Endodermal cell (in vitro differentiated cells): ENCODE measurements at regions not wholly inside any gene's neighbourhood (a gene's known extent, or its start where the extent isn't known, plus 50 kb on each side); places are given as distances from the start of the nearest gene placed in this dataset.

Source experiments
- DNase-seq: peaks from one replicate; pipeline ENCODE4 v3.0.0-alpha.2; 2017
- H3K27ac ChIP-seq: 2 replicates; pipeline ENCODE4 v1.5.1; 2013; ENCODE audit warnings: mild to moderate bottlenecking, low read depth, low read length, moderate library complexity
- H3K27me3 ChIP-seq: 2 replicates; pipeline ENCODE4 v1.6.1; 2013; ENCODE audit warnings: mild to moderate bottlenecking, low read length, moderate library complexity; ENCODE audit not compliant: insufficient read depth, control insufficient read depth, poor library complexity, severe bottlenecking
- H3K36me3 ChIP-seq: 2 replicates; pipeline ENCODE4 v1.7.0; 2013; ENCODE audit warnings: mild to moderate bottlenecking, low read length, moderate library complexity; ENCODE audit not compliant: control insufficient read depth, insufficient read depth
- H3K4me1 ChIP-seq: one replicate; pipeline ENCODE4 v1.7.0; 2013; ENCODE audit warnings: low read length; ENCODE audit not compliant: control insufficient read depth, insufficient read depth
- H3K4me3 ChIP-seq: 2 replicates; pipeline ENCODE4 v1.5.1; 2013; ENCODE audit warnings: mild to moderate bottlenecking, low read length, moderate library complexity
- H3K9ac ChIP-seq: 2 replicates; pipeline ENCODE4 v1.6.1; 2013; ENCODE audit warnings: mild to moderate bottlenecking, low read length, moderate library complexity; ENCODE audit not compliant: poor library complexity, severe bottlenecking; ENCODE audit errors: extremely low read depth
- H3K9me3 ChIP-seq: 2 replicates; pipeline ENCODE4 v1.6.1; 2013; ENCODE audit warnings: mild to moderate bottlenecking, low read length, moderate library complexity; ENCODE audit not compliant: control insufficient read depth
- H3K27ac Mint-ChIP-seq: 2 replicates; pipeline ENCODE4 v1.8.0; 2020; ENCODE audit warnings: mixed read lengths
- H3K27me3 Mint-ChIP-seq: 2 replicates; pipeline ENCODE4 v1.8.0; 2021; ENCODE audit warnings: mild to moderate bottlenecking, mixed read lengths; ENCODE audit not compliant: insufficient read depth
- H3K36me3 Mint-ChIP-seq: 2 replicates; pipeline ENCODE4 v1.8.0; 2020; ENCODE audit warnings: low read depth, mixed read lengths
- H3K4me1 Mint-ChIP-seq: 2 replicates; pipeline ENCODE4 v1.8.0; 2020; ENCODE audit warnings: mixed read lengths
- H3K4me3 Mint-ChIP-seq: 2 replicates; pipeline ENCODE4 v1.8.0; 2020; ENCODE audit warnings: mild to moderate bottlenecking, moderate library complexity, mixed read lengths
- H3K9me3 Mint-ChIP-seq: 2 replicates; pipeline ENCODE4 v1.8.0; 2020; ENCODE audit warnings: mild to moderate bottlenecking, mixed read lengths
- WGBS, 2 experiments: methylation state at CpG; one replicate each; pipeline versions ENCODE4 v1.1.5 to v1.1.7; 2013; ENCODE audit warnings: missing lambda C conversion rate in 2 of 2, mixed read lengths in 1 of 2; ENCODE audit not compliant: insufficient coverage in 1 of 2, insufficient read length in 1 of 2; 5-methylcytosine and 5-hydroxymethylcytosine counted together
- TF ChIP-seq, protein P1 (sequence below): fragments of 200-600 bp; sonication (generic); conservative IDR thresholded peaks from 2 replicates; pipeline ENCODE4 v1.5.0; 2021; ENCODE audit warnings: antibody characterized with exemption, mild to moderate bottlenecking

DNA sequence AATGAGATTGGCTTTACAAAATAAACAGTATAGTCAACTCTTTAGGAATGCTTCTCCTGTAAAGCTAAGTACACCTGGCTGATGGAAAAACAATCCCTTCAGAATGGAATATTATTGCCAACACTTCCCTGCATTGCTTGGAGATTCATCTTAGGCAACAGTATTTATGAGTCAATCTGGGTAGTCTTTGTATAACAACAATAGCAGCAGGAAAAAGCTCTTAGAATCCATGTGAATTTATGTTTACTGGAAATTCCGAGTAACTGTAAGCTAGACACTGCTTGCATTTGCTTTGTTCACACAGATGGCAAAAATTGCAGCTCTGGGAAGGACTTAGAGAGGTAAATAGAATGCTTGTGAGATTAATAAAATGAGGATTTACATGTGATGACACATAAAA is 101.7 kb upstream of the NTRK2 start:
- no peak overlapping the region for H3K27ac ChIP-seq
- WGBS, 2 experiments, result 90 to 94% methylated on average over 1 of the region's 1 CpG
- H3K9me3 ChIP-seq, result no peaks in the 10 kb centered on the region
- peaks cover 3% of the 10 kb centered on the region for H3K4me1 ChIP-seq
- H3K4me1 Mint-ChIP-seq, result peaks cover 10% of the 10 kb centered on the region
- no peak overlapping the region for H3K4me3 ChIP-seq
- no peak for DNase-seq
- H3K27me3 Mint-ChIP-seq, result peaks cover 18% of the 10 kb centered on the region
- H3K9me3 Mint-ChIP-seq, result no peaks in the 10 kb centered on the region
- H3K36me3 Mint-ChIP-seq, result no peaks in the 10 kb centered on the region
- TF ChIP-seq, protein P1, sequence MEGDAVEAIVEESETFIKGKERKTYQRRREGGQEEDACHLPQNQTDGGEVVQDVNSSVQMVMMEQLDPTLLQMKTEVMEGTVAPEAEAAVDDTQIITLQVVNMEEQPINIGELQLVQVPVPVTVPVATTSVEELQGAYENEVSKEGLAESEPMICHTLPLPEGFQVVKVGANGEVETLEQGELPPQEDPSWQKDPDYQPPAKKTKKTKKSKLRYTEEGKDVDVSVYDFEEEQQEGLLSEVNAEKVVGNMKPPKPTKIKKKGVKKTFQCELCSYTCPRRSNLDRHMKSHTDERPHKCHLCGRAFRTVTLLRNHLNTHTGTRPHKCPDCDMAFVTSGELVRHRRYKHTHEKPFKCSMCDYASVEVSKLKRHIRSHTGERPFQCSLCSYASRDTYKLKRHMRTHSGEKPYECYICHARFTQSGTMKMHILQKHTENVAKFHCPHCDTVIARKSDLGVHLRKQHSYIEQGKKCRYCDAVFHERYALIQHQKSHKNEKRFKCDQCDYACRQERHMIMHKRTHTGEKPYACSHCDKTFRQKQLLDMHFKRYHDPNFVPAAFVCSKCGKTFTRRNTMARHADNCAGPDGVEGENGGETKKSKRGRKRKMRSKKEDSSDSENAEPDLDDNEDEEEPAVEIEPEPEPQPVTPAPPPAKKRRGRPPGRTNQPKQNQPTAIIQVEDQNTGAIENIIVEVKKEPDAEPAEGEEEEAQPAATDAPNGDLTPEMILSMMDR, result no peak
- H3K36me3 ChIP-seq, result no peaks in the 10 kb centered on the region
- no peak overlapping the region for H3K9ac ChIP-seq
- no peak overlapping the region for H3K27ac Mint-ChIP-seq
- H3K4me3 Mint-ChIP-seq, result no peak overlapping the region
- H3K27me3 ChIP-seq, result no peaks in the 10 kb centered on the region

DNA sequence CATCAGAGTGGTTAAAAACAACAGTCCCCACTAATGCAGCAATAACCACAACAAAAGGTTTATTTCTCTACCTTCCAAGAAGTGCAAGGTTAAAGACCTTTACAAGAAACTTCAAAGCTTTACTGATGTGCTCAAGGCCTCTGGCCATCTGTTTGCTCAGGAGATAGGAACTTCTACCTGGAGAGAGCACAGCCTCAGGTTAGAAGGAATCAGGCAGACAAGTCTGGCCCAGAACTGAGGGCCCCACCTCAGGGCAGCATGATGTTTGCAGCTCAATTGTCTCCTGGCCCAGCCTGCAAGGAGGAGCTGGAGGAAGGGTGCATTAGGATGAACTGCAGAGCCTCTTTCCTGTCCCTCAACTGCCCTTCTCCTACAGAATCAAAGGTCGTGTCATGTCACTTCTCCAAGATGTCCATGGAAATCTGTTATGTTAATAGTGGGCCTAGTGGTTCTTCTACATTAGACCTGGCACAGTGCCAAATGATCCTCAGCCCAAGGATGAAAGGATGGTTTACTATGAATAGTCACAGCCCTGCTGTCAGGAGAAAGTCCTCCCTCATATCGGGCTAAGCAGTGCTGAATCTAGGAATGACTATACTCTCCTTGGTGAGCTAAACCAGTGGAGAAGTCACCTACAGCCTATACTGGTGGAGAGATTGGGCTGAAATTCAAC is 98.9 kb upstream of the NTRK2 start:
- H3K4me1 Mint-ChIP-seq, result peaks cover 16% of the 10 kb centered on the region
- no peaks in the 10 kb centered on the region for H3K36me3 Mint-ChIP-seq
- H3K4me1 ChIP-seq, result peaks cover 3% of the 10 kb centered on the region
- TF ChIP-seq, protein P1, result peak; percentile 16
- H3K36me3 ChIP-seq, result no peaks in the 10 kb centered on the region
- peaks cover 18% of the 10 kb centered on the region for H3K27me3 Mint-ChIP-seq
- no peaks in the 10 kb centered on the region for H3K9me3 ChIP-seq
- no peaks in the 10 kb centered on the region for H3K27me3 ChIP-seq
- no peak overlapping the region for H3K27ac ChIP-seq
- WGBS, 2 experiments, result 79 to 91% methylated on average over 1 to 2 of the region's 2 CpGs
- H3K4me3 Mint-ChIP-seq, result no peak overlapping the region
- H3K27ac Mint-ChIP-seq, result no peak overlapping the region
- H3K4me3 ChIP-seq, result no peak overlapping the region
- DNase-seq, result peak; percentile 63
- H3K9me3 Mint-ChIP-seq, result no peaks in the 10 kb centered on the region
- no peak overlapping the region for H3K9ac ChIP-seq

DNA sequence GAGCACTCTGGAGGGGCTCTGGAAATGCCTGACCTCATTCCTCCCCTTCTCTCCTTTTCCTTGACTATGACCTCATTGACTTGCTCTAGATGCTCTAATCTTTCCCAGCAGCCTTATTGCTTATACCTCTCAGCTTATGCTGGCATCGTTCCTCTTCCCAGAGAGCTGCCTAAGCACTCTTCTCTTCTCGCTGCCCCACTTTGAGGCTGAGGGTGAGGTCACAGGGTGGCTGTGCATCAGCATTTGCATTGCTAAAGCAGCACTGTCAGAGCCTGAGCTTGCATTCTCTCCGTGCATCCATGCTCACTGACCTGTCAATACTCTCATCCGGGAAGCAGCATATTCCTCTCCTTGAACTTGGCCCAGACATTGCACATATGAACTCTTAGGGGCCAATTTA is 96.4 kb upstream of the NTRK2 start:
- Histone ChIP-seq H3K27ac (no peak overlapping the region), H3K9me3 (no peaks in the 10 kb centered on the region), H3K27me3 (no peaks in the 10 kb centered on the region), H3K4me3 (no peak overlapping the region), H3K36me3 (no peaks in the 10 kb centered on the region), H3K4me1 (peaks cover 3% of the 10 kb centered on the region), H3K9ac (no peak overlapping the region)
- H3K36me3 Mint-ChIP-seq, result no peaks in the 10 kb centered on the region
- 44 to 51% methylated on average over 4 of the region's 4 CpGs for WGBS, 2 experiments
- peaks cover 16% of the 10 kb centered on the region for H3K4me1 Mint-ChIP-seq
- H3K4me3 Mint-ChIP-seq, result no peak overlapping the region
- DNase-seq, result peak; percentile 79
- H3K27ac Mint-ChIP-seq, result no peak overlapping the region
- peaks cover 18% of the 10 kb centered on the region for H3K27me3 Mint-ChIP-seq
- TF ChIP-seq, protein P1, result no peak
- H3K9me3 Mint-ChIP-seq, result no peaks in the 10 kb centered on the region
